ENCODE measurements at regions not wholly inside any gene's neighbourhood (a gene's known extent, or its start where the extent isn't known, plus 50 kb on each side); places are given as distances from the start of the nearest gene placed in this dataset.

DNA sequence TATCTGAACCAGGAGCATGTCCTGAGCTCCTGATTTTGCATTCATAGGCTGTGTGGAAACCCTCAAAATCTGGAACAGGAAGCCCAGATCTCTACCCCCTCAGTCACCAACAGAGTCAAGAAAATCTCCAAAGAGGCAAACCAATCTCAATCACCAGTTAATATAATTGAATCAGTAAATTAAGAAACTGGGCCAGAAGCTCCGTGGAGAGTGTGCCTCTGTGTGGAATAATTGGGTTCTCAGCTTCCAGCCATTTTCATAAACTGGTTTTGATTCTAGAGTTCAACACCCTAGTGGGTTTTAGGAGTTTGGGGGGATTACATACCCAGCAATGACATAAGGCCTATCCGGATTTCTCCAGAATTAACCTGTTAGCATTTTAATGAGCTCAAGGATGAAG is 362.9 kb downstream of the IRX2 start:
- CTCF ChIA-PET = no interaction called here

More for the DNA sequence above, 362.9 kb downstream of the IRX2 start:
- no peaks in the 10 kb centered on the region for H4K20me1 ChIP-seq (replicated peaks; ENCODE audit: control insufficient read depth, extremely low read depth, insufficient read depth, low read length)
- no peak for TF ChIP-seq EZH2 (IDR thresholded peaks at IDR 0.05; ENCODE audit: borderline replicate concordance, low read depth, low read length, severe bottlenecking)
- no peak for TF ChIP-seq JUN (IDR thresholded peaks at IDR 0.05; ENCODE audit: borderline replicate concordance, insufficient read depth, insufficient read length, low read depth)
- no peak for TF ChIP-seq POLR2A (IDR thresholded peaks at IDR 0.05; ENCODE audit: low read depth, low read length)
- no peak for TF ChIP-seq MYC (IDR thresholded peaks at IDR 0.05; ENCODE audit: low read depth, low read length)
- no peak for TF ChIP-seq GATA2 (IDR thresholded peaks at IDR 0.05; ENCODE audit: insufficient read depth, insufficient read length, low read depth, low read length)
- TF ChIP-seq, protein P1, sequence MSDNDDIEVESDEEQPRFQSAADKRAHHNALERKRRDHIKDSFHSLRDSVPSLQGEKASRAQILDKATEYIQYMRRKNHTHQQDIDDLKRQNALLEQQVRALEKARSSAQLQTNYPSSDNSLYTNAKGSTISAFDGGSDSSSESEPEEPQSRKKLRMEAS (IDR thresholded peaks at IDR 0.05; ENCODE audit: insufficient read depth, insufficient read length) = no peak
- no peak for TF ChIP-seq FOS (IDR thresholded peaks at IDR 0.05; ENCODE audit: borderline replicate concordance, insufficient read depth, low read length)
- no peak for TF ChIP-seq POLR2AphosphoS5 (IDR thresholded peaks at IDR 0.05; ENCODE audit: insufficient read depth, low read depth, low read length)
- TF ChIP-seq CTCF (IDR thresholded peaks at IDR 0.05; ENCODE audit: extremely low read depth in 1 of 2, insufficient read depth in 1 of 2, low read depth in 1 of 2, low read length in 2 of 2) = no peak
- H3K27me3 ChIP-seq (ENCODE audit: control insufficient read depth in 2 of 2, insufficient read depth in 2 of 2, low read length in 2 of 2) = no peaks in the 10 kb centered on the region
- H3K4me1 ChIP-seq (ENCODE audit: control insufficient read depth, extremely low read depth, insufficient read depth, low read length) = no peaks in the 10 kb centered on the region
- H3K79me2 ChIP-seq (ENCODE audit: control insufficient read depth, insufficient read depth, low read length) = no peaks in the 10 kb centered on the region
- dilution Hi-C loops (cut with MboI; ENCODE audit: extremely low pct_ligation_motif_present, low sequenced_read_pairs) = no loop called here
- no TSS peak for BruUV-seq (replicated peaks)
- H3K9ac ChIP-seq (replicated peaks; ENCODE audit: extremely low read depth, insufficient read depth, low read length) = no peak overlapping the region
- H3K27ac ChIP-seq (ENCODE audit: insufficient read depth, low read depth, low read length) = no peak overlapping the region
- H3K36me3 ChIP-seq (ENCODE audit: control insufficient read depth in 2 of 2, extremely low read depth in 1 of 2, insufficient read depth in 2 of 2, low read length in 2 of 2) = no peaks in the 10 kb centered on the region
- no peak overlapping the region for H3K4me3 ChIP-seq (replicated peaks in 1 of 3; ENCODE audit: insufficient read depth in 1 of 3, low read depth in 1 of 3, low read length in 3 of 3)
- H3K9me1 ChIP-seq (replicated peaks; ENCODE audit: control insufficient read depth, extremely low read depth, insufficient read depth, low read length) = no peaks in the 10 kb centered on the region
- DNase-seq (ENCODE audit: low read depth, low spot score) (no peak), FAIRE-seq (no peak)
- no peak overlapping the region for H2AFZ ChIP-seq (ENCODE audit: low read depth, low read length)
- intact Hi-C loops (cut with micrococcal nuclease) = no loop called here
- POLR2A ChIA-PET = no interaction called here
- H3K9me3 ChIP-seq (replicated peaks; ENCODE audit: control insufficient read depth, insufficient read depth, low read length) = peaks cover 5% of the 10 kb centered on the region
- no peak overlapping the region for H3K4me2 ChIP-seq (ENCODE audit: insufficient read depth, low read length)

Data from endothelial cell of umbilical vein (primary cell).